Transverse colon (tissue), 4 donors: ENCODE measurements at regions not wholly inside any gene's neighbourhood (a gene's known extent, or its start where the extent isn't known, plus 50 kb on each side); places are given as distances from the start of the nearest gene placed in this dataset.

Experiments used
- POLR2A ChIP-seq: fragments of 450-650 bp; IDR thresholded peaks from one replicate; pipeline ENCODE4 v1.6.1; 2016; ENCODE audit warnings: antibody characterized with exemption, mild to moderate bottlenecking, moderate library complexity
- POLR2AphosphoS5 ChIP-seq, 3 donors: sonication (generic); formaldehyde crosslinking; IDR thresholded peaks; one replicate each; pipeline ENCODE4 v1.6.1; 2016; ENCODE audit warnings: antibody characterized with exemption in 3 of 3
- TF ChIP-seq, protein P1 (sequence below), 5 experiments: fragments of 200-600 bp in 3 of 5; fragments of 450-650 bp in 2 of 5; sonication (generic) in 3 of 5; IDR thresholded peaks; 1 replicate in 2 of 5; 2 replicates in 3 of 5; pipeline ENCODE4 v1.5.1; 2016 to 2017; ENCODE audit warnings: antibody characterized with exemption in 5 of 5, inconsistent platforms in 3 of 5, mild to moderate bottlenecking in 2 of 5, moderate library complexity in 1 of 5

DNA sequence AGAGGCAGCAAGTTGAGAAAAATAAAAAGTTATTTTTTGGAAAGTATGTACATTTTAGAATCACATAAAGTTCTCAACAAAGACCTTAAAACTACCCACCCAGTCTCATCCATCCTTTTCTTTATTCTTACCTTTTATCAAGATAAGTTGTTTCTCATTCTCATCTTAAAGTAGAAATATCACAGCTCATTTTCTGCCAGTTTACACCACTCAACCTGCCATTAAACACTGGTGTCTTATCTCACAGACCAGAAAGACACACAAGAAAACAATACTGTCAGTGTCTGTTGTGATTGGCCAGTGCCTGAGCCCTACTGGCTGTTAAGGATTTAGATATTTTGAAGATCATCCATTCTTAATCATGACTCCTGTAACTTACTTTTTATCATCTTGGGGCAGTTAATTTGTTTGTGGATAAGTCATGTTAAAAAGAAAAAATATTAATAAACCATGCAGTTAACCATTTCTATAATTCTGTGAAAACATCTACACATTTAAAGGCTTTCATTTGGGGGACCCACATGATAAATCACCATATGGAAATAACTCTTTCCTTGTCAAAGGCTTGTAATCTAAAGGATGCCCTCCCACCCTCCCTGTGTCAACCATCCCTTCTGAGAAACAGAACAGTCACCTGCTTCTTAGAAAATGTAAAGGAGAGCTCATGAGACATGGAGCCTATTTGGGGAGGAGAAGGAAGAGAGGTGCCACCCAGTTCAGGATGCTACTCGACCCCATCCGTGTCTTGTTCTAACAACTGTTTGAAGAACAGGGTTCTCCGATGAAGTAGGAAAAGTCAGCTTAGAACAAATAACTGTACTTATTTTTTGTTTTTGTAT, 897.2 kb upstream of the INTU start:
- TF ChIP-seq POLR2AphosphoS5 (IDR thresholded peaks at IDR 0.05) = no peak
- TF ChIP-seq, protein P1, sequence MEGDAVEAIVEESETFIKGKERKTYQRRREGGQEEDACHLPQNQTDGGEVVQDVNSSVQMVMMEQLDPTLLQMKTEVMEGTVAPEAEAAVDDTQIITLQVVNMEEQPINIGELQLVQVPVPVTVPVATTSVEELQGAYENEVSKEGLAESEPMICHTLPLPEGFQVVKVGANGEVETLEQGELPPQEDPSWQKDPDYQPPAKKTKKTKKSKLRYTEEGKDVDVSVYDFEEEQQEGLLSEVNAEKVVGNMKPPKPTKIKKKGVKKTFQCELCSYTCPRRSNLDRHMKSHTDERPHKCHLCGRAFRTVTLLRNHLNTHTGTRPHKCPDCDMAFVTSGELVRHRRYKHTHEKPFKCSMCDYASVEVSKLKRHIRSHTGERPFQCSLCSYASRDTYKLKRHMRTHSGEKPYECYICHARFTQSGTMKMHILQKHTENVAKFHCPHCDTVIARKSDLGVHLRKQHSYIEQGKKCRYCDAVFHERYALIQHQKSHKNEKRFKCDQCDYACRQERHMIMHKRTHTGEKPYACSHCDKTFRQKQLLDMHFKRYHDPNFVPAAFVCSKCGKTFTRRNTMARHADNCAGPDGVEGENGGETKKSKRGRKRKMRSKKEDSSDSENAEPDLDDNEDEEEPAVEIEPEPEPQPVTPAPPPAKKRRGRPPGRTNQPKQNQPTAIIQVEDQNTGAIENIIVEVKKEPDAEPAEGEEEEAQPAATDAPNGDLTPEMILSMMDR (IDR thresholded peaks at IDR 0.05) = no peak
- no peak for TF ChIP-seq POLR2A
